GM12878 (cell line): ENCODE measurements at regions not wholly inside any gene's neighbourhood (a gene's known extent, or its start where the extent isn't known, plus 50 kb on each side); places are given as distances from the start of the nearest gene placed in this dataset.

Experiments used
- ATAC-seq: fragments of 200-7000 bp; cut with Tn5 transposase; 3 replicates; pipeline ENCODE4 v1.9.1; 2020; ENCODE audit warnings: mild to moderate bottlenecking, moderate library complexity
- BruUV-seq: library from RNA; stranded (reverse); fragments of 400-500 nt; replicated peaks from 2 replicates; lab custom pipeline; 2021; lab: Mats Ljungman, UMichigan
- CTCF ChIA-PET: fragments of 300-600 bp; sonication (Branson Sonifier 250); formaldehyde crosslinking; extraction: SDS; loops from one replicate; lab custom pipeline; 2021; ENCODE audit warnings: inconsistent platforms; lab: Yijun Ruan, JAX
- POLR2A ChIA-PET: fragments of 350-600 bp; formaldehyde crosslinking; extraction: SDS; loops from one replicate; lab custom pipeline; 2021; ENCODE audit warnings: inconsistent platforms; lab: Charles Lee
- RAD21 ChIA-PET: fragments of 300-600 bp; sonication (Branson Sonifier 250); formaldehyde crosslinking; loops from one replicate; lab custom pipeline; 2023; ENCODE audit warnings: antibody characterized with exemption; ENCODE audit not compliant: unreplicated experiment; lab: Charles Lee
- SMC1A ChIA-PET: fragments of 300-600 bp; sonication (Branson Sonifier 250); formaldehyde crosslinking; loops from one replicate; lab custom pipeline; 2023; ENCODE audit not compliant: unreplicated experiment, uncharacterized antibody; lab: Charles Lee
- DNase-seq: peaks from one replicate; pipeline ENCODE4 v3.0.0-alpha.2; 2011; ENCODE audit warnings: low read depth, low spot score
- FAIRE-seq: peaks from 3 replicates; lab custom pipeline; 2011; peaks lifted over from hg19 to GRCh38; lab: Jason Lieb, UNC
- H2AFZ ChIP-seq: 2 replicates; pipeline ENCODE4 v1.6.0; 2011; ENCODE audit warnings: low read depth, low read length, control low read depth; ENCODE audit not compliant: control insufficient read depth
- H3K27ac ChIP-seq: 2 replicates; pipeline ENCODE4 v1.5.1; 2011; ENCODE audit warnings: control low read depth; ENCODE audit not compliant: control insufficient read depth, insufficient read depth
- H3K27me3 ChIP-seq, 2 experiments: replicated peaks in 1 of 2; 2 replicates each; pipeline versions ENCODE4 v1.6.0 to v1.6.1; 2011; ENCODE audit warnings: low read length in 1 of 2; ENCODE audit not compliant: control insufficient read depth in 2 of 2, insufficient read depth in 2 of 2
- H3K36me3 ChIP-seq, 2 experiments: 2 replicates each; pipeline ENCODE4 v1.5.1; 2011; ENCODE audit warnings: low read length in 1 of 2; ENCODE audit not compliant: control insufficient read depth in 2 of 2, insufficient read depth in 2 of 2
- H3K4me1 ChIP-seq: 2 replicates; pipeline ENCODE4 v1.6.1; 2011; ENCODE audit warnings: mild to moderate bottlenecking, low read length, moderate library complexity, mixed read lengths; ENCODE audit not compliant: control insufficient read depth, insufficient read depth
- H3K4me2 ChIP-seq: 2 replicates; pipeline ENCODE4 v1.6.0; 2011; ENCODE audit warnings: control low read depth; ENCODE audit not compliant: control insufficient read depth, insufficient read depth
- H3K4me3 ChIP-seq: fragments of 200-600 bp; sonication (generic); 2 replicates; pipeline ENCODE4 v1.5.1; 2016
- H3K79me2 ChIP-seq: 2 replicates; pipeline ENCODE4 v1.6.0; 2011; ENCODE audit warnings: low read length; ENCODE audit not compliant: control insufficient read depth, insufficient read depth
- H3K9ac ChIP-seq: 2 replicates; pipeline ENCODE4 v1.8.0; 2011; ENCODE audit warnings: low read length, control low read depth, mixed read lengths; ENCODE audit not compliant: control insufficient read depth, insufficient read depth
- H3K9me3 ChIP-seq: replicated peaks from 3 replicates; pipeline ENCODE4 v1.5.1; 2011; ENCODE audit warnings: mild to moderate bottlenecking, low read length; ENCODE audit not compliant: control insufficient read depth, insufficient read depth
- H4K20me1 ChIP-seq: 2 replicates; pipeline ENCODE4 v1.6.0; 2011; ENCODE audit not compliant: control insufficient read depth, insufficient read depth
- FOS ChIP-seq: IDR thresholded peaks from 3 replicates; pipeline ENCODE4 v1.6.1; 2011; ENCODE audit warnings: borderline replicate concordance; ENCODE audit not compliant: insufficient read length; ENCODE audit errors: extremely low read depth
- KDM1A ChIP-seq: fragments of 200-600 bp; sonication (generic); IDR thresholded peaks from 2 replicates; pipeline ENCODE4 v1.6.1; 2016; ENCODE audit warnings: borderline replicate concordance
- RCOR1 ChIP-seq: conservative IDR thresholded peaks from 2 replicates; pipeline ENCODE4 v1.6.1; 2012; ENCODE audit warnings: low read depth, low read length, improper control_type of control experiment
- SIX5 ChIP-seq: IDR thresholded peaks from 2 replicates; pipeline ENCODE4 v1.6.1; 2011; ENCODE audit warnings: mild to moderate bottlenecking, low read depth, low read length, moderate library complexity; ENCODE audit not compliant: severe bottlenecking
- ZBED1 ChIP-seq: IDR thresholded peaks from 2 replicates; pipeline ENCODE4 v1.6.1; 2016; ENCODE audit warnings: borderline replicate concordance
- ZNF24 ChIP-seq: fragments of 450-650 bp; IDR thresholded peaks from 2 replicates; pipeline ENCODE4 v1.6.1; 2017; ENCODE audit warnings: antibody characterized with exemption, mild to moderate bottlenecking
- WGBS: methylation state at CpG from one replicate; pipeline ENCODE4 v1.1.6; 2016; ENCODE audit warnings: low lambda C conversion rate; ENCODE audit not compliant: insufficient replicate concordance, insufficient coverage; ENCODE audit errors: missing lambda C conversion rate; 5-methylcytosine and 5-hydroxymethylcytosine counted together
- in situ Hi-C: fragments of 300-500 bp; cut with MboI; formaldehyde crosslinking; loops from 9 replicates; pipeline ENCODE4 v1.14.3; 2018; ENCODE audit warnings: mixed read lengths
- intact Hi-C: fragments of 100-400 bp; cut with micrococcal nuclease; formaldehyde crosslinking; loops from one replicate; pipeline ENCODE4 v1.14.2; 2022; ENCODE audit not compliant: unreplicated experiment
- TF ChIP-seq, protein P1 (sequence below): fragments of 150-350 bp; IDR thresholded peaks from 2 replicates; pipeline ENCODE4 v1.6.1; 2014; ENCODE audit warnings: mild to moderate bottlenecking, low read depth, low read length
- TF ChIP-seq, protein P2 (sequence below): fragments of 450-650 bp; IDR thresholded peaks from 2 replicates; pipeline ENCODE4 v1.6.1; 2017; ENCODE audit warnings: mild to moderate bottlenecking
- TF ChIP-seq, protein P3 (sequence below): fragments of 450-650 bp; IDR thresholded peaks from 2 replicates; pipeline ENCODE4 v1.6.1; 2017; ENCODE audit warnings: mild to moderate bottlenecking, moderate library complexity
- TF ChIP-seq, protein P4 (sequence below): IDR thresholded peaks from 2 replicates; pipeline ENCODE4 v1.6.1; 2011; ENCODE audit warnings: borderline replicate concordance, low read depth, mild to moderate bottlenecking, moderate library complexity, mixed read lengths, low read length; ENCODE audit not compliant: insufficient read depth; ENCODE audit errors: extremely low read length
- TF ChIP-seq, protein P5 (sequence below): fragments of 450-650 bp; formaldehyde crosslinking; IDR thresholded peaks from 2 replicates; pipeline ENCODE4 v1.4.0; 2020; ENCODE audit warnings: mild to moderate bottlenecking, moderate library complexity

DNA sequence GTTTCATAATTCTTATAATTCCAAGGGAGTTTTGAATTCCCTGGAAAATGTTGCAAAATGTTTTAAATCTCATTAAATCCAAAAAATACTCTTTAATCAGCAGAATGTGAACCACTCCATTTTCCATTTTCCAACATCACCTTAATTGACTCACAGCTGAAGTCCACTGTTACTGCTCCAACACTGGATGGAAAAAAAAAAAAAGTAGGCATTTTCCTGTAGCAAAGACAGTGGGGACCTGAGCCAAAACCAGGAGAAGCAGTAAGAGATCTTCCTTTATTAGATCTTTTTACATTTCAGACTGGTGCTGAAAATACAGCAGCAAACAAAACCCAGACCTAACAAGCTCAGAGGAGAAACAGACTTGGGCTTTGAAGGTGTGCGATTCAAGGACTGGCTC is 62.4 kb upstream of the SPATS2L start:
- in situ Hi-C loops (no loop called here), intact Hi-C loops (no loop called here)
- Histone ChIP-seq H3K4me3 (no peak overlapping the region), H3K36me3 (no peaks in the 10 kb centered on the region), H3K79me2 (no peaks in the 10 kb centered on the region), H3K4me2 (no peak overlapping the region), H3K27ac (no peak overlapping the region), H3K27me3 (no peaks in the 10 kb centered on the region; a peak in 1 of 4 replicates), H3K9me3 (no peaks in the 10 kb centered on the region), H3K9ac (no peak overlapping the region), H4K20me1 (no peaks in the 10 kb centered on the region), H3K4me1 (no peaks in the 10 kb centered on the region), H2AFZ (no peak overlapping the region)
- ChIA-PET RAD21 (no interaction called here), POLR2A (interaction anchor here (0.7 kb wide), 1 partner anchor 15 kb away, joined by 4 read pairs; no protein-coding TSS in a partner anchor), CTCF (no interaction called here), SMC1A (interaction anchor here (0.6 to 1.1 kb wide), 5 partner anchors 10 to 1150 kb away, joined by 3 read pairs; no protein-coding TSS in a partner anchor)
- no TSS peak for BruUV-seq
- DNase-seq (no peak), ATAC-seq (no peak), FAIRE-seq (no peak)
- WGBS: 93% methylated on average over 1 of the region's 1 CpG
- TF ChIP-seq, protein P1, sequence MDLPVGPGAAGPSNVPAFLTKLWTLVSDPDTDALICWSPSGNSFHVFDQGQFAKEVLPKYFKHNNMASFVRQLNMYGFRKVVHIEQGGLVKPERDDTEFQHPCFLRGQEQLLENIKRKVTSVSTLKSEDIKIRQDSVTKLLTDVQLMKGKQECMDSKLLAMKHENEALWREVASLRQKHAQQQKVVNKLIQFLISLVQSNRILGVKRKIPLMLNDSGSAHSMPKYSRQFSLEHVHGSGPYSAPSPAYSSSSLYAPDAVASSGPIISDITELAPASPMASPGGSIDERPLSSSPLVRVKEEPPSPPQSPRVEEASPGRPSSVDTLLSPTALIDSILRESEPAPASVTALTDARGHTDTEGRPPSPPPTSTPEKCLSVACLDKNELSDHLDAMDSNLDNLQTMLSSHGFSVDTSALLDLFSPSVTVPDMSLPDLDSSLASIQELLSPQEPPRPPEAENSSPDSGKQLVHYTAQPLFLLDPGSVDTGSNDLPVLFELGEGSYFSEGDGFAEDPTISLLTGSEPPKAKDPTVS: no peak
- TF ChIP-seq SIX5 (no peak), FOS (no peak), KDM1A (no peak), ZNF24 (no peak), ZBED1 (no peak), RCOR1 (no peak)
- TF ChIP-seq, protein P2, sequence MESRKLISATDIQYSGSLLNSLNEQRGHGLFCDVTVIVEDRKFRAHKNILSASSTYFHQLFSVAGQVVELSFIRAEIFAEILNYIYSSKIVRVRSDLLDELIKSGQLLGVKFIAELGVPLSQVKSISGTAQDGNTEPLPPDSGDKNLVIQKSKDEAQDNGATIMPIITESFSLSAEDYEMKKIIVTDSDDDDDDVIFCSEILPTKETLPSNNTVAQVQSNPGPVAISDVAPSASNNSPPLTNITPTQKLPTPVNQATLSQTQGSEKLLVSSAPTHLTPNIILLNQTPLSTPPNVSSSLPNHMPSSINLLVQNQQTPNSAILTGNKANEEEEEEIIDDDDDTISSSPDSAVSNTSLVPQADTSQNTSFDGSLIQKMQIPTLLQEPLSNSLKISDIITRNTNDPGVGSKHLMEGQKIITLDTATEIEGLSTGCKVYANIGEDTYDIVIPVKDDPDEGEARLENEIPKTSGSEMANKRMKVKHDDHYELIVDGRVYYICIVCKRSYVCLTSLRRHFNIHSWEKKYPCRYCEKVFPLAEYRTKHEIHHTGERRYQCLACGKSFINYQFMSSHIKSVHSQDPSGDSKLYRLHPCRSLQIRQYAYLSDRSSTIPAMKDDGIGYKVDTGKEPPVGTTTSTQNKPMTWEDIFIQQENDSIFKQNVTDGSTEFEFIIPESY: no peak
- TF ChIP-seq, protein P3, sequence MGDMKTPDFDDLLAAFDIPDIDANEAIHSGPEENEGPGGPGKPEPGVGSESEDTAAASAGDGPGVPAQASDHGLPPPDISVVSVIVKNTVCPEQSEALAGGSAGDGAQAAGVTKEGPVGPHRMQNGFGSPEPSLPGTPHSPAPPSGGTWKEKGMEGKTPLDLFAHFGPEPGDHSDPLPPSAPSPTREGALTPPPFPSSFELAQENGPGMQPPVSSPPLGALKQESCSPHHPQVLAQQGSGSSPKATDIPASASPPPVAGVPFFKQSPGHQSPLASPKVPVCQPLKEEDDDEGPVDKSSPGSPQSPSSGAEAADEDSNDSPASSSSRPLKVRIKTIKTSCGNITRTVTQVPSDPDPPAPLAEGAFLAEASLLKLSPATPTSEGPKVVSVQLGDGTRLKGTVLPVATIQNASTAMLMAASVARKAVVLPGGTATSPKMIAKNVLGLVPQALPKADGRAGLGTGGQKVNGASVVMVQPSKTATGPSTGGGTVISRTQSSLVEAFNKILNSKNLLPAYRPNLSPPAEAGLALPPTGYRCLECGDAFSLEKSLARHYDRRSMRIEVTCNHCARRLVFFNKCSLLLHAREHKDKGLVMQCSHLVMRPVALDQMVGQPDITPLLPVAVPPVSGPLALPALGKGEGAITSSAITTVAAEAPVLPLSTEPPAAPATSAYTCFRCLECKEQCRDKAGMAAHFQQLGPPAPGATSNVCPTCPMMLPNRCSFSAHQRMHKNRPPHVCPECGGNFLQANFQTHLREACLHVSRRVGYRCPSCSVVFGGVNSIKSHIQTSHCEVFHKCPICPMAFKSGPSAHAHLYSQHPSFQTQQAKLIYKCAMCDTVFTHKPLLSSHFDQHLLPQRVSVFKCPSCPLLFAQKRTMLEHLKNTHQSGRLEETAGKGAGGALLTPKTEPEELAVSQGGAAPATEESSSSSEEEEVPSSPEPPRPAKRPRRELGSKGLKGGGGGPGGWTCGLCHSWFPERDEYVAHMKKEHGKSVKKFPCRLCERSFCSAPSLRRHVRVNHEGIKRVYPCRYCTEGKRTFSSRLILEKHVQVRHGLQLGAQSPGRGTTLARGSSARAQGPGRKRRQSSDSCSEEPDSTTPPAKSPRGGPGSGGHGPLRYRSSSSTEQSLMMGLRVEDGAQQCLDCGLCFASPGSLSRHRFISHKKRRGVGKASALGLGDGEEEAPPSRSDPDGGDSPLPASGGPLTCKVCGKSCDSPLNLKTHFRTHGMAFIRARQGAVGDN: no peak
- TF ChIP-seq, protein P4, sequence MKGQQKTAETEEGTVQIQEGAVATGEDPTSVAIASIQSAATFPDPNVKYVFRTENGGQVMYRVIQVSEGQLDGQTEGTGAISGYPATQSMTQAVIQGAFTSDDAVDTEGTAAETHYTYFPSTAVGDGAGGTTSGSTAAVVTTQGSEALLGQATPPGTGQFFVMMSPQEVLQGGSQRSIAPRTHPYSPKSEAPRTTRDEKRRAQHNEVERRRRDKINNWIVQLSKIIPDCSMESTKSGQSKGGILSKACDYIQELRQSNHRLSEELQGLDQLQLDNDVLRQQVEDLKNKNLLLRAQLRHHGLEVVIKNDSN: no peak
- TF ChIP-seq, protein P5, sequence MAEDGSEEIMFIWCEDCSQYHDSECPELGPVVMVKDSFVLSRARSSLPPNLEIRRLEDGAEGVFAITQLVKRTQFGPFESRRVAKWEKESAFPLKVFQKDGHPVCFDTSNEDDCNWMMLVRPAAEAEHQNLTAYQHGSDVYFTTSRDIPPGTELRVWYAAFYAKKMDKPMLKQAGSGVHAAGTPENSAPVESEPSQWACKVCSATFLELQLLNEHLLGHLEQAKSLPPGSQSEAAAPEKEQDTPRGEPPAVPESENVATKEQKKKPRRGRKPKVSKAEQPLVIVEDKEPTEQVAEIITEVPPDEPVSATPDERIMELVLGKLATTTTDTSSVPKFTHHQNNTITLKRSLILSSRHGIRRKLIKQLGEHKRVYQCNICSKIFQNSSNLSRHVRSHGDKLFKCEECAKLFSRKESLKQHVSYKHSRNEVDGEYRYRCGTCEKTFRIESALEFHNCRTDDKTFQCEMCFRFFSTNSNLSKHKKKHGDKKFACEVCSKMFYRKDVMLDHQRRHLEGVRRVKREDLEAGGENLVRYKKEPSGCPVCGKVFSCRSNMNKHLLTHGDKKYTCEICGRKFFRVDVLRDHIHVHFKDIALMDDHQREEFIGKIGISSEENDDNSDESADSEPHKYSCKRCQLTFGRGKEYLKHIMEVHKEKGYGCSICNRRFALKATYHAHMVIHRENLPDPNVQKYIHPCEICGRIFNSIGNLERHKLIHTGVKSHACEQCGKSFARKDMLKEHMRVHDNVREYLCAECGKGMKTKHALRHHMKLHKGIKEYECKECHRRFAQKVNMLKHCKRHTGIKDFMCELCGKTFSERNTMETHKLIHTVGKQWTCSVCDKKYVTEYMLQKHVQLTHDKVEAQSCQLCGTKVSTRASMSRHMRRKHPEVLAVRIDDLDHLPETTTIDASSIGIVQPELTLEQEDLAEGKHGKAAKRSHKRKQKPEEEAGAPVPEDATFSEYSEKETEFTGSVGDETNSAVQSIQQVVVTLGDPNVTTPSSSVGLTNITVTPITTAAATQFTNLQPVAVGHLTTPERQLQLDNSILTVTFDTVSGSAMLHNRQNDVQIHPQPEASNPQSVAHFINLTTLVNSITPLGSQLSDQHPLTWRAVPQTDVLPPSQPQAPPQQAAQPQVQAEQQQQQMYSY (CRISPR knock-in tag): no peak
